ENCODE measurements at regions not wholly inside any gene's neighbourhood (a gene's known extent, or its start where the extent isn't known, plus 50 kb on each side); places are given as distances from the start of the nearest gene placed in this dataset.

- peak; percentile 70 for DNase-seq (ENCODE audit: low read depth)
- TF ChIP-seq, protein P1, sequence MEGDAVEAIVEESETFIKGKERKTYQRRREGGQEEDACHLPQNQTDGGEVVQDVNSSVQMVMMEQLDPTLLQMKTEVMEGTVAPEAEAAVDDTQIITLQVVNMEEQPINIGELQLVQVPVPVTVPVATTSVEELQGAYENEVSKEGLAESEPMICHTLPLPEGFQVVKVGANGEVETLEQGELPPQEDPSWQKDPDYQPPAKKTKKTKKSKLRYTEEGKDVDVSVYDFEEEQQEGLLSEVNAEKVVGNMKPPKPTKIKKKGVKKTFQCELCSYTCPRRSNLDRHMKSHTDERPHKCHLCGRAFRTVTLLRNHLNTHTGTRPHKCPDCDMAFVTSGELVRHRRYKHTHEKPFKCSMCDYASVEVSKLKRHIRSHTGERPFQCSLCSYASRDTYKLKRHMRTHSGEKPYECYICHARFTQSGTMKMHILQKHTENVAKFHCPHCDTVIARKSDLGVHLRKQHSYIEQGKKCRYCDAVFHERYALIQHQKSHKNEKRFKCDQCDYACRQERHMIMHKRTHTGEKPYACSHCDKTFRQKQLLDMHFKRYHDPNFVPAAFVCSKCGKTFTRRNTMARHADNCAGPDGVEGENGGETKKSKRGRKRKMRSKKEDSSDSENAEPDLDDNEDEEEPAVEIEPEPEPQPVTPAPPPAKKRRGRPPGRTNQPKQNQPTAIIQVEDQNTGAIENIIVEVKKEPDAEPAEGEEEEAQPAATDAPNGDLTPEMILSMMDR (IDR thresholded peaks at IDR 0.05; ENCODE audit: insufficient read depth, low read length): no peak
- H3K4me3 ChIP-seq (ENCODE audit: low read depth, low read length): no peak overlapping the region
These were observed 85.9 kb downstream of the ZNF281 start for GRCh38 chr1:200323856-200324400.

DNA sequence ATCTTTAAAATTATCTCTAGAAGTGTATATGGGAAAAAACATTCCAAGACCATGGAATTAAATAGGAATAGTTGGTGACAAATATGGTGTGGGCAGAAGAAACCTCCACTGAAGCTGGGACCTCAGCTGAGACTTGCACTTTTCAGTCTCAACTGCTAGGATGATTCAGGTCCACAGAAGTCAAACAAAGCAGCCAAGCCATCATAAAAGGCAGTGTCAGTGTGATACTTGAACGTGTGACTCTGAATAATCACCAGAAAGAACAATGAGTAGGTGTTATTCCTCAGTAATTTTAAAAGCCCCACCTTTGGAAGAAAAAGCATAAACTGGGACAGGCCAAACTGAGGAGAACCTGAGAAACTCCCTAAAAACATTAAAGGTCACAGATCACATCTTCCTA, 90.7 kb downstream of the ZNF281 start:
- DNase-seq (ENCODE audit: low read depth): no peak
- H3K4me3 ChIP-seq (ENCODE audit: low read depth, low read length): no peak overlapping the region
- TF ChIP-seq, protein P1 (IDR thresholded peaks at IDR 0.05; ENCODE audit: insufficient read depth, low read length): no peak

DNA sequence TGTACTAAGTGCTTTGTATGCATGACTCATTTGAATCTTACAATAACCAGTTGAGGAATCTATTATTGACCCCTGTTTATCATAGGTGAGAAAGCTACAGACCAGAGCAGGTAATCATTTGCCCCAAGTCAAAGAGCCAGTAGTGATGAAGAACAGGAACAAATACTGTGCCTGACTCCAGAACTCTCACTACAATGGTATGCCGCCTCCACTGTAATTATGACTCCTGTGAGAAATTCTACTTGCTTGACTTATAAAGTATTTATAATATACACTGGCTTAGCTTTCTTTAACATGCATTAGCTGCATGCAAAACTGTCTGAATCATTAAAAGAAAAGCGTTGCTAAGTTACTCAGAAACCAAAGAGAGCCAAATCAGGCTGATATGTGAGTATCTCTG, 92.6 kb downstream of the ZNF281 start:
- TF ChIP-seq, protein P1 (IDR thresholded peaks at IDR 0.05; ENCODE audit: insufficient read depth, low read length): no peak
- DNase-seq (ENCODE audit: low read depth): peak; percentile 42
- H3K4me3 ChIP-seq (ENCODE audit: low read depth, low read length): no peak overlapping the region

- no peak for DNase-seq (ENCODE audit: low read depth)
- H3K4me3 ChIP-seq (ENCODE audit: low read depth, low read length): no peak overlapping the region
- TF ChIP-seq, protein P1 (IDR thresholded peaks at IDR 0.05; ENCODE audit: insufficient read depth, low read length): no peak
These were observed 93.6 kb downstream of the ZNF281 start for GRCh38 chr1:200316148-200316803.

GRCh38 chr1:200314085-200314750, 95.6 kb downstream of the ZNF281 start:
- DNase-seq (ENCODE audit: low read depth): peak; percentile 72
- TF ChIP-seq, protein P1 (IDR thresholded peaks at IDR 0.05; ENCODE audit: insufficient read depth, low read length): no peak
- H3K4me3 ChIP-seq (ENCODE audit: low read depth, low read length): no peak overlapping the region

DNA sequence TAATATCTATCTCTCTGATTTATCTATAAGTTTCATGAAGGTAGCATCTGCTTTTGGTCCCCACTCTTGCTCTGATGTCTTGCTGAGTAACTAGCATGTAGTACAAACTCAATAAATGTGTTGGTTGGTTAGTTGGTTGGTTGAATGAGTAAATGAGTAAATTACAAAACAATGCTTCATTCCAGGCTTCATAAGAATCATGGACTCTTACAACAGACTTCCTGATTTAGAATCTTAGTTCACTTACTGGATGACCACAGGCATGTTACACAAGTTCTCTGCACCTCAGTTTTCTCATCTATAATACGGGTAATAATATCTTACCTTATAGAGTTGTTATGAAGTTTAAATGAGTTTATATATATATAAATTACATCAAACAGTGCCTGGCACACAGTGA, 98.6 kb downstream of the ZNF281 start:
- TF ChIP-seq, protein P1 (IDR thresholded peaks at IDR 0.05; ENCODE audit: insufficient read depth, low read length): no peak
- H3K4me3 ChIP-seq (ENCODE audit: low read depth, low read length): no peak overlapping the region
- no peak for DNase-seq (ENCODE audit: low read depth)

Data from fibroblast of the aortic adventitia (primary cell).